Activated B cell treated with CpG ODN at 0.5 μM for 24 hours (primary cell): ENCODE measurements at regions not wholly inside any gene's neighbourhood (a gene's known extent, or its start where the extent isn't known, plus 50 kb on each side); places are given as distances from the start of the nearest gene placed in this dataset.

Experiments
- ATAC-seq: fragments of 200-7000 bp; cut with Tn5 transposase; one replicate; pipeline ENCODE4 v1.10.0; 2021; ENCODE audit warnings: low read depth, mild to moderate bottlenecking, moderate library complexity
- CTCF ChIA-PET: fragments of 350-600 bp; sonication (Branson Sonifier 250); formaldehyde crosslinking; loops from one replicate; lab custom pipeline; 2021; ENCODE audit warnings: antibody characterized with exemption; lab: Charles Lee
- POLR2A ChIA-PET: fragments of 350-600 bp; sonication (Branson Sonifier 250); formaldehyde crosslinking; loops from one replicate; lab custom pipeline; 2021; ENCODE audit warnings: antibody characterized with exemption; lab: Charles Lee
- DNase-seq: peaks from one replicate; pipeline ENCODE4 v3.0.0; 2022
- H3K27ac Mint-ChIP-seq: one replicate; pipeline ENCODE4 v1.8.0; 2020; ENCODE audit warnings: mixed read lengths
- H3K27me3 Mint-ChIP-seq: one replicate; pipeline ENCODE4 v1.8.0; 2021; ENCODE audit warnings: mixed read lengths
- H3K36me3 Mint-ChIP-seq: one replicate; pipeline ENCODE4 v1.8.0; 2021; ENCODE audit warnings: low read depth, mixed read lengths
- H3K4me1 Mint-ChIP-seq: one replicate; pipeline ENCODE4 v1.8.0; 2021; ENCODE audit warnings: mixed read lengths
- H3K4me3 Mint-ChIP-seq: one replicate; pipeline ENCODE4 v1.8.0; 2020; ENCODE audit warnings: mild to moderate bottlenecking, mixed read lengths
- H3K9me3 Mint-ChIP-seq: one replicate; pipeline ENCODE4 v1.8.0; 2020; ENCODE audit warnings: mixed read lengths
- CTCF ChIP-seq: fragments of 200-600 bp; IDR thresholded peaks from one replicate; pipeline ENCODE4 v1.8.0; 2022; ENCODE audit warnings: antibody characterized with exemption, mild to moderate bottlenecking
- intact Hi-C: fragments of 100-400 bp; cut with micrococcal nuclease; formaldehyde crosslinking; loops from one replicate; pipeline ENCODE4 v1.15.1; 2024

DNA sequence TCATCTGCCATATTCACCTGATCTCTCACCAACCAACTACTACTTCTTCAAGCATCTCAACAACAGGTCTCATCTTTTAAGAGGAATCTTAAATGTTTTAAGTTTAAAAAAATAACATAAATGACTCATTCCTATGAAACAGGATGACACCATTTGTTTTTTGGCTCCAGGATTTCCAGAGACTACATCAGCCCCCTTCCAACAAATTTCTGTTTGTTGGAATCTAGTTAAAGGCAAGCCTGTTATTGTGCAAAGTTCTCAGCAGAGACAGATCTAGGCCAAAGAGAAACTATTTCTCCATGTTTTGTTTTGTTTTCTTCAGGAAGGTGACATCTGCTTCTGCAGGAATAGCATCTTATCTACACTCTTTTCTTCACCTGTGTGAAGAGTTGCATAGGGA lies 204.8 kb upstream of the SH3BP4 start:
- Mint-ChIP-seq H3K4me3 (no peak overlapping the region), H3K9me3 (peaks cover 2% of the 10 kb centered on the region), H3K36me3 (no peaks in the 10 kb centered on the region), H3K27ac (no peak overlapping the region), H3K27me3 (peaks cover 21% of the 10 kb centered on the region), H3K4me1 (no peaks in the 10 kb centered on the region)
- intact Hi-C loops = no loop called here
- ATAC-seq (no peak), DNase-seq (no peak)
- POLR2A ChIA-PET = no interaction called here
- CTCF ChIA-PET = no interaction called here
- no peak for TF ChIP-seq CTCF

GRCh38 chr2:234745347-234745746 lies 206.5 kb upstream of the SH3BP4 start:
- intact Hi-C loops = no loop called here
- H3K4me3 Mint-ChIP-seq = no peak overlapping the region
- no peak for TF ChIP-seq CTCF
- ATAC-seq = no peak
- CTCF ChIA-PET = no interaction called here
- H3K4me1 Mint-ChIP-seq = no peaks in the 10 kb centered on the region
- POLR2A ChIA-PET = no interaction called here
- H3K27me3 Mint-ChIP-seq = peaks cover 21% of the 10 kb centered on the region
- peaks cover 6% of the 10 kb centered on the region for H3K9me3 Mint-ChIP-seq
- no peaks in the 10 kb centered on the region for H3K36me3 Mint-ChIP-seq
- no peak for DNase-seq
- no peak overlapping the region for H3K27ac Mint-ChIP-seq

- ATAC-seq (no peak), DNase-seq (no peak)
- no peak for TF ChIP-seq CTCF
- CTCF ChIA-PET = no interaction called here
- POLR2A ChIA-PET = no interaction called here
- H3K27me3 Mint-ChIP-seq = peaks cover 27% of the 10 kb centered on the region
- H3K36me3 Mint-ChIP-seq = no peaks in the 10 kb centered on the region
- no peak overlapping the region for H3K4me3 Mint-ChIP-seq
- peaks cover 6% of the 10 kb centered on the region for H3K9me3 Mint-ChIP-seq
- H3K4me1 Mint-ChIP-seq = no peaks in the 10 kb centered on the region
- intact Hi-C loops = no loop called here
- H3K27ac Mint-ChIP-seq = no peak overlapping the region
Measured at GRCh38 chr2:234741976-234742375, 209.8 kb upstream of the SH3BP4 start.

DNA sequence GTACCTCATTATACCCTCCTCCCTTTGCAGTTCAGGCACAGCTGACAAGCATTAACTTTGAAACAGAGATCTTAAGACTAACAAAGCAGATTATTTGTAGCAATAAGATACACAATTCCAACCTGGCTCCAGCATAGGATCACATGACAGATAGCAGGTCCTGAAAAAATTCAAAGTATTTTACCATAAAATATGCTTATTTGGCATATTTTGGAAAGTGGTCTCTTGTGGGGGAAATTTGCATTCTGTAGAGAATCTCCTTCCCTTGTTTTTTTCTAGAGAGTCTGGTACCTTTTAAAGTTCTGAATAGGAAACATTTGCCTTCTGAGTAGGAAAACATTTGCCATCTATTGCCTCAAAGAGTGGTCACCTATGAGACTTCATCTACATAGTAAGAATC lies 212.8 kb upstream of the SH3BP4 start:
- Mint-ChIP-seq H3K27me3 (peaks cover 27% of the 10 kb centered on the region), H3K9me3 (peaks cover 10% of the 10 kb centered on the region), H3K36me3 (no peaks in the 10 kb centered on the region), H3K4me1 (no peaks in the 10 kb centered on the region), H3K4me3 (no peak overlapping the region), H3K27ac (no peak overlapping the region)
- DNase-seq (no peak), ATAC-seq (no peak)
- intact Hi-C loops = no loop called here
- ChIA-PET CTCF (no interaction called here), POLR2A (no interaction called here)
- no peak for TF ChIP-seq CTCF

DNA sequence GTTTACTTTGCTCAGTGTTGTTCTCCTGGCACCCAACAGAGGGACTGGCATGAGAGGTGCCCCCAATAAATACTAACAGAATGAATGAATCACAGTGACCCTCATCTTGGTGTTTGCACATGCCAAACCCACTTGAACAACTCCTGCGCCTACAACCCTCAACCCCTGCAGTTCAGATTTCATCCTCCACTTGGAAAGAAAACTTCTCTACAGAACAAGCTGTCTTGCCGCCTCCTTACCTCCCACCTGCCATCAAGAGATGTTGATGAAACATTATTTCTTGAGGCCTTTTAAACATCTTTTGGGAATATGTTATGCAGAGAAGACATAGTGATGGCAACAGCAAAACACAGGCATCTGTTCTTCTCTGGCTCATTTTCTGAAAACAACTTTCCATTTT lies 216.0 kb upstream of the SH3BP4 start:
- no peak overlapping the region for H3K4me3 Mint-ChIP-seq
- H3K27ac Mint-ChIP-seq = no peak overlapping the region
- H3K4me1 Mint-ChIP-seq = no peaks in the 10 kb centered on the region
- ChIA-PET POLR2A (no interaction called here), CTCF (no interaction called here)
- no peak for DNase-seq
- H3K36me3 Mint-ChIP-seq = no peaks in the 10 kb centered on the region
- ATAC-seq = no peak
- TF ChIP-seq CTCF = no peak
- intact Hi-C loops = no loop called here
- peaks cover 31% of the 10 kb centered on the region for H3K27me3 Mint-ChIP-seq
- H3K9me3 Mint-ChIP-seq = peaks cover 4% of the 10 kb centered on the region
